ENCODE measurements at regions not wholly inside any gene's neighbourhood (a gene's known extent, or its start where the extent isn't known, plus 50 kb on each side); places are given as distances from the start of the nearest gene placed in this dataset.

DNA sequence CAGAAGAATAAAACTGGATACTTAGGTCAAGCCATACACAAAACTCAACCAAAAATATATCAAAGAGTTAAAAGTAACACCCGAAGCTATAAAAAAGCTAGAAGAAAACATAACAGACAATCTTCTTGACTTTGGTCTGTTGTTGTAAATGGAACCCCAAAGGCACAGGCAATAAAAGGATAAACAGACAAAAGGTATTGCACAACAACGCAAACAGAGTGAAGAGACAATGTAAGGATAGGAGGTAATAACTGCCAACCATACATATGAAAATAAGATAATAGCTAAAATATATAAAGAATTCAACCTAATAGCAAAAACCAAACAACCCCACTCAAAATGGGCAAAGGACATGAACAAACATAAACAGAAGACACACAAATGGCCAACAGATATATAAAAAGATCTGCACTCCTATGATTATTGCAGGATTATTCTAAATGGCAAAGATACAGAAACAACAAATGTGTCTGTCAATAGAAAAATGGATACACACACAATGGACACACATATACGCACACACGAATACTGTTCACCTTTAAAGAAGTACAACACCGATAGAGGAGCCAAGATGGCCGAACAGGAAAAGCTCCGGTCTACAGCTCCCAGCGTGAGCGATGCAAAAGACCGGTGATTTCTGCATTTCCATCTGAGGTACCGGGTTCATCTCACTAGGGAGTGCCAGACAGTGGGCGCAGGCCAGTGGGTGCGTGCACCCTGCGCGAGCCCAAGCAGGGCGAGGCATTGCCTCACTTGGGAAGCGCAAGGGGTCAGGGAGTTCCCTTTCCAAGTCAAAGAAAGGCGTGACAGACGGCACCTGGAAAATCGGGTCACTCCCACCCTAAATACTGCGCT lies 1137.1 kb downstream of the FSCB start:
- ATAC-seq (ENCODE audit: insufficient number of reproducible peaks, low FRiP score, low read depth) (no peak), DNase-seq (ENCODE audit: low spot score) (no peak)
- Histone ChIP-seq H3K4me3 (no peak overlapping the region), H3K36me3 (no peaks in the 10 kb centered on the region), H3K4me1 (ENCODE audit: control insufficient read depth in 1 of 2, low read depth in 2 of 2) (no peaks in the 10 kb centered on the region), H3K27me3 (replicated peaks; ENCODE audit: insufficient read depth) (no peaks in the 10 kb centered on the region), H3K27ac (no peak overlapping the region), H3K9me3 (no peaks in the 10 kb centered on the region)
- TF ChIP-seq, protein P1, sequence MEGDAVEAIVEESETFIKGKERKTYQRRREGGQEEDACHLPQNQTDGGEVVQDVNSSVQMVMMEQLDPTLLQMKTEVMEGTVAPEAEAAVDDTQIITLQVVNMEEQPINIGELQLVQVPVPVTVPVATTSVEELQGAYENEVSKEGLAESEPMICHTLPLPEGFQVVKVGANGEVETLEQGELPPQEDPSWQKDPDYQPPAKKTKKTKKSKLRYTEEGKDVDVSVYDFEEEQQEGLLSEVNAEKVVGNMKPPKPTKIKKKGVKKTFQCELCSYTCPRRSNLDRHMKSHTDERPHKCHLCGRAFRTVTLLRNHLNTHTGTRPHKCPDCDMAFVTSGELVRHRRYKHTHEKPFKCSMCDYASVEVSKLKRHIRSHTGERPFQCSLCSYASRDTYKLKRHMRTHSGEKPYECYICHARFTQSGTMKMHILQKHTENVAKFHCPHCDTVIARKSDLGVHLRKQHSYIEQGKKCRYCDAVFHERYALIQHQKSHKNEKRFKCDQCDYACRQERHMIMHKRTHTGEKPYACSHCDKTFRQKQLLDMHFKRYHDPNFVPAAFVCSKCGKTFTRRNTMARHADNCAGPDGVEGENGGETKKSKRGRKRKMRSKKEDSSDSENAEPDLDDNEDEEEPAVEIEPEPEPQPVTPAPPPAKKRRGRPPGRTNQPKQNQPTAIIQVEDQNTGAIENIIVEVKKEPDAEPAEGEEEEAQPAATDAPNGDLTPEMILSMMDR (IDR thresholded peaks at IDR 0.05): no peak

DNA sequence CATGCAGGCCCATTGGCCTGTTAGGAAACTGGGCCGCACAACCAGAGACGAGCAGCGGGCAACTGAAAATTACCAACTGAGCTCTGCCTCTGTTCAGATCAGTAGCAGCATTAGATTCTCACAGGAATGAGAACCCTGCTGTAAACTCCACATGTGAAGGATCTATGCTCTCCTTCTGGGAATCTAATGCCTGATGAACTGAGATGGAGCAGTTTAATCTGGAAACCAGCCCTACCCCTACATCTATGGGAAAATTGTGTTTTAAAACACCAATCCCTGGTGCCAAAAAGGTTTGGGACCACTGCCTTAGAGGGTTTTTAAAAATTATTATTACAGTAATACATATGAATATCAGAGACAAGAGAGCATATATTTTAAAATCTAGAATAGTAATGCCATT lies 1144.5 kb downstream of the FSCB start:
- no peak for ATAC-seq (ENCODE audit: insufficient number of reproducible peaks, low FRiP score, low read depth)
- H3K4me3 ChIP-seq: no peak overlapping the region
- H3K27me3 ChIP-seq (replicated peaks; ENCODE audit: insufficient read depth): no peaks in the 10 kb centered on the region
- H3K4me1 ChIP-seq (ENCODE audit: control insufficient read depth in 1 of 2, low read depth in 2 of 2): no peaks in the 10 kb centered on the region
- H3K27ac ChIP-seq: no peak overlapping the region
- no peaks in the 10 kb centered on the region for H3K9me3 ChIP-seq
- H3K36me3 ChIP-seq: no peaks in the 10 kb centered on the region
- no peak for DNase-seq (ENCODE audit: low spot score)
- TF ChIP-seq, protein P1 (IDR thresholded peaks at IDR 0.05): no peak

DNA sequence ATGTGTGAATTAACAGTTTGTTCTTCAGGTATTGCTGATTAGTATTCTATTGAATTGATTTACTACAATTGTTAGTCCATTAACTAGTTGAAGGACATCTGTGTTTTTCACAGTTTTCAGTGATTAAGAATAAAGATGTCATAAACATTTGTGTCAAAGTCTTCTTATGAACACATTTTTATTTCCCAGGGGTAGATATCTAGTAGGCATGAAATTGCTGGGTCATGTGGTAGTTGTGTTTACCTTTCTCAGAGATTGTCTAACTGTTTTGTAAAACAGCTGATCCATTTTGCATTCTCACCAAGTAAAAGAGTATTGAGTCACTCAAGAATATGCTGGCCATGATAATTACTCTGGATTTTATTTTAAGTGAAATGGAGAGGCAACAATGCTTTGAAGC lies 1145.3 kb downstream of the FSCB start:
- TF ChIP-seq, protein P1 (IDR thresholded peaks at IDR 0.05): no peak
- no peaks in the 10 kb centered on the region for H3K4me1 ChIP-seq (ENCODE audit: control insufficient read depth in 1 of 2, low read depth in 2 of 2)
- no peak overlapping the region for H3K27ac ChIP-seq
- ATAC-seq (ENCODE audit: insufficient number of reproducible peaks, low FRiP score, low read depth) (no peak), DNase-seq (ENCODE audit: low spot score) (no peak)
- H3K9me3 ChIP-seq: no peaks in the 10 kb centered on the region
- no peaks in the 10 kb centered on the region for H3K27me3 ChIP-seq (replicated peaks; ENCODE audit: insufficient read depth)
- no peaks in the 10 kb centered on the region for H3K36me3 ChIP-seq
- no peak overlapping the region for H3K4me3 ChIP-seq

DNA sequence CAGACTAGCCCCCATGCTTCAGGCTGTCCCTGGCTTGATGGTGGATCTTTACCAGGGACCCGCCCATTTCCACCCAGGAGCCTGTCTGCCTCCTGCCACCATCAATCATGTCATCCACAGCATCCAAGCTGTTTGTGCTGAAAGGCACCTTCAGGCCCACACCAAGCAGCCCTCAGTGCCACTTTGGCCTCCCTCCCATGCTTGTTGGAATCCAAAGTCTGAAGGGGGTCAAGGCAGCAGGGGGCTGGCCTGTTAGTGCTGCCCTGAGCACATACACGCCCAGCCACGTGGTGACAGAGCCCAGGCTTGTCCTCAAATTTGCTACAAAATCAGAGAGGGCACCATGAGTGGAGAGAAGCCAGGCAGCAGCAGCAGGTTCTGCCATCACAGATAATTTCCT lies 1146.8 kb downstream of the FSCB start:
- no peaks in the 10 kb centered on the region for H3K36me3 ChIP-seq
- no peaks in the 10 kb centered on the region for H3K4me1 ChIP-seq (ENCODE audit: control insufficient read depth in 1 of 2, low read depth in 2 of 2)
- TF ChIP-seq, protein P1 (IDR thresholded peaks at IDR 0.05): no peak
- no peak overlapping the region for H3K4me3 ChIP-seq
- ATAC-seq (ENCODE audit: insufficient number of reproducible peaks, low FRiP score, low read depth) (no peak), DNase-seq (ENCODE audit: low spot score) (no peak)
- H3K9me3 ChIP-seq: no peaks in the 10 kb centered on the region
- no peak overlapping the region for H3K27ac ChIP-seq
- H3K27me3 ChIP-seq (replicated peaks; ENCODE audit: insufficient read depth): no peaks in the 10 kb centered on the region

DNA sequence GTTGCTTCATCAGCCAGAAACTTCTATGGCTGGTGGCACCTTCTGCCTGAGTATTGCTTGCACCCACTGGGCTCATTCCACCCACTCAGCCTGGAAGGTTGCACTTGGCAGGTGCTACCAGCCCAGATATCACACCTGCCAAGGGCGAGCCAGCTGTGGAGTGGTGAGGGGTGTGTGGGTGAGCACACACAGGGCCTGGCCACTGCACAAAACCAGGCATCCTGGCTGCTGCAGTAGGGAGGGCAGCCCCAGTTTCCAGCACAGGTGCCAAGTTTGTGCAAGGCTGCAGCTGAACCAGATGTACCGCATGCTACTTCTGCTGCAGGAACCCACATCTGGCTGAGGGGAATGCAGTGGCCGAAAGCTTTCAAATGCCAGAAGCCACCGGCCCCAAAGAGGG lies 1147.8 kb downstream of the FSCB start:
- Histone ChIP-seq H3K27me3 (replicated peaks; ENCODE audit: insufficient read depth) (no peaks in the 10 kb centered on the region), H3K4me1 (ENCODE audit: control insufficient read depth in 1 of 2, low read depth in 2 of 2) (no peaks in the 10 kb centered on the region), H3K9me3 (no peaks in the 10 kb centered on the region), H3K27ac (no peak overlapping the region), H3K4me3 (no peak overlapping the region), H3K36me3 (no peaks in the 10 kb centered on the region)
- TF ChIP-seq, protein P1 (IDR thresholded peaks at IDR 0.05): no peak
- ATAC-seq (ENCODE audit: insufficient number of reproducible peaks, low FRiP score, low read depth) (no peak), DNase-seq (ENCODE audit: low spot score) (no peak)

Data from thoracic aorta (tissue), 2 donors.